WTC11 (cell line): ENCODE measurements at regions not wholly inside any gene's neighbourhood (a gene's known extent, or its start where the extent isn't known, plus 50 kb on each side); places are given as distances from the start of the nearest gene placed in this dataset.

Experiments
- ATAC-seq: fragments of 200-7000 bp; cut with Tn5 transposase; 2 replicates; pipeline ENCODE4 v1.10.0; 2021; ENCODE audit warnings: mild to moderate bottlenecking, moderate library complexity
- CTCF ChIA-PET: fragments of 300-600 bp; sonication (Branson Sonifier 250); formaldehyde crosslinking; loops from one replicate; lab custom pipeline; 2021; ENCODE audit warnings: antibody characterized with exemption; lab: Charles Lee
- POLR2A ChIA-PET: fragments of 350-600 bp; sonication (Branson Sonifier 250); formaldehyde crosslinking; loops from one replicate; lab custom pipeline; 2021; ENCODE audit warnings: antibody characterized with exemption; lab: Charles Lee
- DNase-seq: peaks from one replicate; pipeline ENCODE4 v3.0.0; 2021; ENCODE audit warnings: low spot score
- H3K27ac Mint-ChIP-seq: 2 replicates; pipeline ENCODE4 v1.8.0; 2021; ENCODE audit warnings: mixed read lengths
- H3K27me3 Mint-ChIP-seq: 2 replicates; pipeline ENCODE4 v1.8.0; 2021; ENCODE audit warnings: low read depth, mild to moderate bottlenecking, moderate library complexity, mixed read lengths
- H3K36me3 Mint-ChIP-seq: 2 replicates; pipeline ENCODE4 v1.8.0; 2021; ENCODE audit warnings: mixed read lengths
- H3K4me1 Mint-ChIP-seq: 2 replicates; pipeline ENCODE4 v1.8.0; 2022; ENCODE audit warnings: mixed read lengths
- H3K4me3 Mint-ChIP-seq: 2 replicates; pipeline ENCODE4 v1.8.0; 2021; ENCODE audit warnings: mild to moderate bottlenecking, moderate library complexity, mixed read lengths
- H3K9me3 Mint-ChIP-seq: 2 replicates; pipeline ENCODE4 v1.8.0; 2021; ENCODE audit warnings: mixed read lengths
- ATF1 ChIP-seq: sonication (generic); formaldehyde crosslinking; IDR thresholded peaks from 2 replicates; pipeline ENCODE4 v1.8.1; 2023; ENCODE audit warnings: mild to moderate bottlenecking, moderate library complexity, missing genetic modification reagents
- CREB1 ChIP-seq: sonication (generic); formaldehyde crosslinking; IDR thresholded peaks from 2 replicates; pipeline ENCODE4 v1.8.0; 2023; ENCODE audit warnings: mild to moderate bottlenecking, missing genetic modification reagents
- CREM ChIP-seq: sonication (generic); formaldehyde crosslinking; IDR thresholded peaks from 2 replicates; pipeline ENCODE4 v1.8.1; 2022; ENCODE audit warnings: mild to moderate bottlenecking, missing genetic modification reagents, moderate library complexity
- GRHL2 ChIP-seq: fragments of 250-450 bp; sonication (Bioruptor Pico); IDR thresholded peaks from 2 replicates; pipeline ENCODE4 v1.8.0; 2022; ENCODE audit warnings: mild to moderate bottlenecking, moderate library complexity; ENCODE audit not compliant: insufficient replicate concordance, severe bottlenecking
- IRF2 ChIP-seq: sonication (generic); formaldehyde crosslinking; IDR thresholded peaks from 2 replicates; pipeline ENCODE4 v1.8.0; 2022; ENCODE audit warnings: low read depth, missing genetic modification reagents, borderline replicate concordance
- SMAD3 ChIP-seq: sonication (generic); formaldehyde crosslinking; IDR thresholded peaks from 2 replicates; pipeline ENCODE4 v1.8.0; 2022; ENCODE audit warnings: missing genetic modification reagents, mild to moderate bottlenecking, borderline replicate concordance
- ZNF121 ChIP-seq: sonication (generic); formaldehyde crosslinking; IDR thresholded peaks from 2 replicates; pipeline ENCODE4 v1.8.0; 2023; ENCODE audit warnings: missing genetic modification reagents
- ZNF396 ChIP-seq: fragments of 250-450 bp; sonication (Bioruptor Pico); IDR thresholded peaks from 2 replicates; pipeline ENCODE4 v1.8.0; 2021; ENCODE audit warnings: mild to moderate bottlenecking, moderate library complexity, borderline replicate concordance
- TF ChIP-seq, protein P1 (sequence below): sonication (generic); formaldehyde crosslinking; IDR thresholded peaks from 2 replicates; pipeline ENCODE4 v1.8.0; 2023; ENCODE audit warnings: mild to moderate bottlenecking, missing genetic modification reagents
- TF ChIP-seq, protein P2 (sequence below): sonication (generic); formaldehyde crosslinking; IDR thresholded peaks from 2 replicates; pipeline ENCODE4 v1.8.1; 2022; ENCODE audit warnings: mild to moderate bottlenecking, missing genetic modification reagents, moderate library complexity, borderline replicate concordance
- TF ChIP-seq, protein P3 (sequence below): sonication (generic); formaldehyde crosslinking; IDR thresholded peaks from 2 replicates; pipeline ENCODE4 v1.8.1; 2023; ENCODE audit warnings: mild to moderate bottlenecking, missing genetic modification reagents, borderline replicate concordance
- TF ChIP-seq, protein P4 (sequence below): sonication (generic); formaldehyde crosslinking; IDR thresholded peaks from 2 replicates; pipeline ENCODE4 v1.8.0; 2022; ENCODE audit warnings: mild to moderate bottlenecking, missing genetic modification reagents
- TF ChIP-seq, protein P5 (sequence below): sonication (generic); formaldehyde crosslinking; IDR thresholded peaks from 2 replicates; pipeline ENCODE4 v1.8.1; 2023; ENCODE audit warnings: mild to moderate bottlenecking, missing genetic modification reagents
- TF ChIP-seq, protein P6 (sequence below): fragments of 250-450 bp; sonication (Bioruptor Pico); IDR thresholded peaks from 2 replicates; pipeline ENCODE4 v2.1.2; 2022; ENCODE audit warnings: mild to moderate bottlenecking, moderate library complexity
- TF ChIP-seq, protein P7 (sequence below): sonication (generic); formaldehyde crosslinking; conservative IDR thresholded peaks from 2 replicates; pipeline ENCODE4 v1.8.1; 2023; ENCODE audit warnings: mild to moderate bottlenecking, low read depth, missing genetic modification reagents, moderate library complexity
- TF ChIP-seq, protein P8 (sequence below): sonication (generic); formaldehyde crosslinking; IDR thresholded peaks from 2 replicates; pipeline ENCODE4 v1.8.0; 2022; ENCODE audit warnings: missing genetic modification reagents

DNA sequence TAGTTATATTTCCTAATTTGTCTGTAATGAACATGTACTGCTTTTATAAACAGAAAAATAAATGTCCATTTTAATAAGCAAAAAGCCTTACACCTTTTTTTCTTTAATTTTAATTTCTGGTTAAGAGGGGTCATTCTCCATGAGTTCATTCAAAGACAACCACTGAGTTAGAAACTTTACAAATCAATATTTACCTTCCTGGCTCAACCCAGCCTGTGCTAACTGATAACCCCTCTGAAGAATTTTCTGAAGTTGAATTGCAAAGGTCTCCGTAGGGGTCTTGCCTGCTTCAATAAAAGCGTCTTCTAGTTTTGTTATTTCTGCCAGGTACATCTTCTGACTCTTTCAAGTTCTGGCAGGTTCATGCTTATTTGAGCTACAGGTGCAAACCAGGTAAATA lies 440.4 kb upstream of the SALL1 start (continued):
- TF ChIP-seq, protein P1, sequence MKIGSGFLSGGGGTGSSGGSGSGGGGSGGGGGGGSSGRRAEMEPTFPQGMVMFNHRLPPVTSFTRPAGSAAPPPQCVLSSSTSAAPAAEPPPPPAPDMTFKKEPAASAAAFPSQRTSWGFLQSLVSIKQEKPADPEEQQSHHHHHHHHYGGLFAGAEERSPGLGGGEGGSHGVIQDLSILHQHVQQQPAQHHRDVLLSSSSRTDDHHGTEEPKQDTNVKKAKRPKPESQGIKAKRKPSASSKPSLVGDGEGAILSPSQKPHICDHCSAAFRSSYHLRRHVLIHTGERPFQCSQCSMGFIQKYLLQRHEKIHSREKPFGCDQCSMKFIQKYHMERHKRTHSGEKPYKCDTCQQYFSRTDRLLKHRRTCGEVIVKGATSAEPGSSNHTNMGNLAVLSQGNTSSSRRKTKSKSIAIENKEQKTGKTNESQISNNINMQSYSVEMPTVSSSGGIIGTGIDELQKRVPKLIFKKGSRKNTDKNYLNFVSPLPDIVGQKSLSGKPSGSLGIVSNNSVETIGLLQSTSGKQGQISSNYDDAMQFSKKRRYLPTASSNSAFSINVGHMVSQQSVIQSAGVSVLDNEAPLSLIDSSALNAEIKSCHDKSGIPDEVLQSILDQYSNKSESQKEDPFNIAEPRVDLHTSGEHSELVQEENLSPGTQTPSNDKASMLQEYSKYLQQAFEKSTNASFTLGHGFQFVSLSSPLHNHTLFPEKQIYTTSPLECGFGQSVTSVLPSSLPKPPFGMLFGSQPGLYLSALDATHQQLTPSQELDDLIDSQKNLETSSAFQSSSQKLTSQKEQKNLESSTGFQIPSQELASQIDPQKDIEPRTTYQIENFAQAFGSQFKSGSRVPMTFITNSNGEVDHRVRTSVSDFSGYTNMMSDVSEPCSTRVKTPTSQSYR (CRISPR knock-in tag), result no peak
- TF ChIP-seq CREB1 (CRISPR knock-in tag) (no peak), SMAD3 (no peak)

DNA sequence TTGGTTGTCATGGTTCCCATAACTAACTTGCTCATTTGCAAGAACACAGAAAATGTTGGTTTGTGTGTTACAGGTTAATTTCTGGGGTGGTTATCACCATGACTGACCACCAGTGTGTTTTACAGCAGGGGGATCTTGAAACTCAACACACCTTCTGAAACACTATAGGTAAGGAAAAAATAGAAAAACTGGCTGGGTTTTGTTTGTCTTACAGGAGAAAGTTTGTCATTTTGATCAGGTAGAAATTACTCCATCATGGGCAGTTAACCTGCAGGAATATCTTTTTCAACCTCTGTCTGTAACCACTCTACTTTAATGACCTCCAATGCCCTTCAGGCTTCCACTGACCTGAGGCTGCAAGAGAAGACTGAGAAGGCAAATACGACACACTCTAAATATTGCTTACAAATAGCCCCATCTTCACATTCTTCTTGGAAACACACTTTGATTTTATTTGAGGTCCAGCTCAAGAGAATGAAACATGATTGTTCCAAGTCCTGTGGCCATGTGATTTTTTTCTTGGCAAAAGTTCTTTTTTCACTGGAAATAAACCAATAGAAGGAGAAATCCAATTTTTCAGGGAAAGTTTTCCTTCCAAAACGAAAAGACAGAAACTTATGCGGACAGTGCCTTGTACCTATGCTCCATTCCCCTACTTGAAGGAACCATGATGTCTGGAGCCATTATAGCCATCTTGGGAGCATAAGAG lies 428.7 kb upstream of the SALL1 start:
- ATAC-seq (no peak), DNase-seq (no peak)
- no peak overlapping the region; the same call in 1 of the 2 replicates for H3K27ac Mint-ChIP-seq
- no peaks in the 10 kb centered on the region for H3K27me3 Mint-ChIP-seq
- peaks cover 26% of the 10 kb centered on the region for H3K4me1 Mint-ChIP-seq
- H3K4me3 Mint-ChIP-seq, result no peak overlapping the region
- no peaks in the 10 kb centered on the region for H3K36me3 Mint-ChIP-seq
- CTCF ChIA-PET, result interaction anchor here (0.6 kb wide), 2 partner anchors 303 to 790 kb away, joined by 3 to 4 read pairs; no protein-coding TSS in a partner anchor
- POLR2A ChIA-PET, result no interaction called here
- no peaks in the 10 kb centered on the region for H3K9me3 Mint-ChIP-seq
- TF ChIP-seq, protein P2, sequence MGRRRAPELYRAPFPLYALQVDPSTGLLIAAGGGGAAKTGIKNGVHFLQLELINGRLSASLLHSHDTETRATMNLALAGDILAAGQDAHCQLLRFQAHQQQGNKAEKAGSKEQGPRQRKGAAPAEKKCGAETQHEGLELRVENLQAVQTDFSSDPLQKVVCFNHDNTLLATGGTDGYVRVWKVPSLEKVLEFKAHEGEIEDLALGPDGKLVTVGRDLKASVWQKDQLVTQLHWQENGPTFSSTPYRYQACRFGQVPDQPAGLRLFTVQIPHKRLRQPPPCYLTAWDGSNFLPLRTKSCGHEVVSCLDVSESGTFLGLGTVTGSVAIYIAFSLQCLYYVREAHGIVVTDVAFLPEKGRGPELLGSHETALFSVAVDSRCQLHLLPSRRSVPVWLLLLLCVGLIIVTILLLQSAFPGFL, result no peak
- TF ChIP-seq, protein P3, sequence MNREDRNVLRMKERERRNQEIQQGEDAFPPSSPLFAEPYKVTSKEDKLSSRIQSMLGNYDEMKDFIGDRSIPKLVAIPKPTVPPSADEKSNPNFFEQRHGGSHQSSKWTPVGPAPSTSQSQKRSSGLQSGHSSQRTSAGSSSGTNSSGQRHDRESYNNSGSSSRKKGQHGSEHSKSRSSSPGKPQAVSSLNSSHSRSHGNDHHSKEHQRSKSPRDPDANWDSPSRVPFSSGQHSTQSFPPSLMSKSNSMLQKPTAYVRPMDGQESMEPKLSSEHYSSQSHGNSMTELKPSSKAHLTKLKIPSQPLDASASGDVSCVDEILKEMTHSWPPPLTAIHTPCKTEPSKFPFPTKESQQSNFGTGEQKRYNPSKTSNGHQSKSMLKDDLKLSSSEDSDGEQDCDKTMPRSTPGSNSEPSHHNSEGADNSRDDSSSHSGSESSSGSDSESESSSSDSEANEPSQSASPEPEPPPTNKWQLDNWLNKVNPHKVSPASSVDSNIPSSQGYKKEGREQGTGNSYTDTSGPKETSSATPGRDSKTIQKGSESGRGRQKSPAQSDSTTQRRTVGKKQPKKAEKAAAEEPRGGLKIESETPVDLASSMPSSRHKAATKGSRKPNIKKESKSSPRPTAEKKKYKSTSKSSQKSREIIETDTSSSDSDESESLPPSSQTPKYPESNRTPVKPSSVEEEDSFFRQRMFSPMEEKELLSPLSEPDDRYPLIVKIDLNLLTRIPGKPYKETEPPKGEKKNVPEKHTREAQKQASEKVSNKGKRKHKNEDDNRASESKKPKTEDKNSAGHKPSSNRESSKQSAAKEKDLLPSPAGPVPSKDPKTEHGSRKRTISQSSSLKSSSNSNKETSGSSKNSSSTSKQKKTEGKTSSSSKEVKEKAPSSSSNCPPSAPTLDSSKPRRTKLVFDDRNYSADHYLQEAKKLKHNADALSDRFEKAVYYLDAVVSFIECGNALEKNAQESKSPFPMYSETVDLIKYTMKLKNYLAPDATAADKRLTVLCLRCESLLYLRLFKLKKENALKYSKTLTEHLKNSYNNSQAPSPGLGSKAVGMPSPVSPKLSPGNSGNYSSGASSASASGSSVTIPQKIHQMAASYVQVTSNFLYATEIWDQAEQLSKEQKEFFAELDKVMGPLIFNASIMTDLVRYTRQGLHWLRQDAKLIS, result no peak
- TF ChIP-seq, protein P4, sequence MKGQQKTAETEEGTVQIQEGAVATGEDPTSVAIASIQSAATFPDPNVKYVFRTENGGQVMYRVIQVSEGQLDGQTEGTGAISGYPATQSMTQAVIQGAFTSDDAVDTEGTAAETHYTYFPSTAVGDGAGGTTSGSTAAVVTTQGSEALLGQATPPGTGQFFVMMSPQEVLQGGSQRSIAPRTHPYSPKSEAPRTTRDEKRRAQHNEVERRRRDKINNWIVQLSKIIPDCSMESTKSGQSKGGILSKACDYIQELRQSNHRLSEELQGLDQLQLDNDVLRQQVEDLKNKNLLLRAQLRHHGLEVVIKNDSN (CRISPR knock-in tag), result no peak
- TF ChIP-seq, protein P5, sequence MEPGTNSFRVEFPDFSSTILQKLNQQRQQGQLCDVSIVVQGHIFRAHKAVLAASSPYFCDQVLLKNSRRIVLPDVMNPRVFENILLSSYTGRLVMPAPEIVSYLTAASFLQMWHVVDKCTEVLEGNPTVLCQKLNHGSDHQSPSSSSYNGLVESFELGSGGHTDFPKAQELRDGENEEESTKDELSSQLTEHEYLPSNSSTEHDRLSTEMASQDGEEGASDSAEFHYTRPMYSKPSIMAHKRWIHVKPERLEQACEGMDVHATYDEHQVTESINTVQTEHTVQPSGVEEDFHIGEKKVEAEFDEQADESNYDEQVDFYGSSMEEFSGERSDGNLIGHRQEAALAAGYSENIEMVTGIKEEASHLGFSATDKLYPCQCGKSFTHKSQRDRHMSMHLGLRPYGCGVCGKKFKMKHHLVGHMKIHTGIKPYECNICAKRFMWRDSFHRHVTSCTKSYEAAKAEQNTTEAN (CRISPR knock-in tag), result no peak
- TF ChIP-seq CREB1 (CRISPR knock-in tag) (no peak), ZNF396 (CRISPR knock-in tag) (no peak), ZNF121 (CRISPR knock-in tag) (no peak), IRF2 (CRISPR knock-in tag) (no peak), ATF1 (no peak), CREM (CRISPR knock-in tag) (no peak), GRHL2 (CRISPR knock-in tag) (no peak)
- TF ChIP-seq, protein P6, sequence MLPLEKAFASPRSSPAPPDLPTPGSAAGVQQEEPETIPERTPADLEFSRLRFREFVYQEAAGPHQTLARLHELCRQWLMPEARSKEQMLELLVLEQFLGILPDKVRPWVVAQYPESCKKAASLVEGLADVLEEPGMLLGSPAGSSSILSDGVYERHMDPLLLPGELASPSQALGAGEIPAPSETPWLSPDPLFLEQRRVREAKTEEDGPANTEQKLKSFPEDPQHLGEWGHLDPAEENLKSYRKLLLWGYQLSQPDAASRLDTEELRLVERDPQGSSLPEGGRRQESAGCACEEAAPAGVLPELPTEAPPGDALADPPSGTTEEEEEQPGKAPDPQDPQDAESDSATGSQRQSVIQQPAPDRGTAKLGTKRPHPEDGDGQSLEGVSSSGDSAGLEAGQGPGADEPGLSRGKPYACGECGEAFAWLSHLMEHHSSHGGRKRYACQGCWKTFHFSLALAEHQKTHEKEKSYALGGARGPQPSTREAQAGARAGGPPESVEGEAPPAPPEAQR (CRISPR knock-in tag), result no peak
- TF ChIP-seq, protein P7, sequence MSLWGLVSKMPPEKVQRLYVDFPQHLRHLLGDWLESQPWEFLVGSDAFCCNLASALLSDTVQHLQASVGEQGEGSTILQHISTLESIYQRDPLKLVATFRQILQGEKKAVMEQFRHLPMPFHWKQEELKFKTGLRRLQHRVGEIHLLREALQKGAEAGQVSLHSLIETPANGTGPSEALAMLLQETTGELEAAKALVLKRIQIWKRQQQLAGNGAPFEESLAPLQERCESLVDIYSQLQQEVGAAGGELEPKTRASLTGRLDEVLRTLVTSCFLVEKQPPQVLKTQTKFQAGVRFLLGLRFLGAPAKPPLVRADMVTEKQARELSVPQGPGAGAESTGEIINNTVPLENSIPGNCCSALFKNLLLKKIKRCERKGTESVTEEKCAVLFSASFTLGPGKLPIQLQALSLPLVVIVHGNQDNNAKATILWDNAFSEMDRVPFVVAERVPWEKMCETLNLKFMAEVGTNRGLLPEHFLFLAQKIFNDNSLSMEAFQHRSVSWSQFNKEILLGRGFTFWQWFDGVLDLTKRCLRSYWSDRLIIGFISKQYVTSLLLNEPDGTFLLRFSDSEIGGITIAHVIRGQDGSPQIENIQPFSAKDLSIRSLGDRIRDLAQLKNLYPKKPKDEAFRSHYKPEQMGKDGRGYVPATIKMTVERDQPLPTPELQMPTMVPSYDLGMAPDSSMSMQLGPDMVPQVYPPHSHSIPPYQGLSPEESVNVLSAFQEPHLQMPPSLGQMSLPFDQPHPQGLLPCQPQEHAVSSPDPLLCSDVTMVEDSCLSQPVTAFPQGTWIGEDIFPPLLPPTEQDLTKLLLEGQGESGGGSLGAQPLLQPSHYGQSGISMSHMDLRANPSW (CRISPR knock-in tag), result no peak
- TF ChIP-seq, protein P8, sequence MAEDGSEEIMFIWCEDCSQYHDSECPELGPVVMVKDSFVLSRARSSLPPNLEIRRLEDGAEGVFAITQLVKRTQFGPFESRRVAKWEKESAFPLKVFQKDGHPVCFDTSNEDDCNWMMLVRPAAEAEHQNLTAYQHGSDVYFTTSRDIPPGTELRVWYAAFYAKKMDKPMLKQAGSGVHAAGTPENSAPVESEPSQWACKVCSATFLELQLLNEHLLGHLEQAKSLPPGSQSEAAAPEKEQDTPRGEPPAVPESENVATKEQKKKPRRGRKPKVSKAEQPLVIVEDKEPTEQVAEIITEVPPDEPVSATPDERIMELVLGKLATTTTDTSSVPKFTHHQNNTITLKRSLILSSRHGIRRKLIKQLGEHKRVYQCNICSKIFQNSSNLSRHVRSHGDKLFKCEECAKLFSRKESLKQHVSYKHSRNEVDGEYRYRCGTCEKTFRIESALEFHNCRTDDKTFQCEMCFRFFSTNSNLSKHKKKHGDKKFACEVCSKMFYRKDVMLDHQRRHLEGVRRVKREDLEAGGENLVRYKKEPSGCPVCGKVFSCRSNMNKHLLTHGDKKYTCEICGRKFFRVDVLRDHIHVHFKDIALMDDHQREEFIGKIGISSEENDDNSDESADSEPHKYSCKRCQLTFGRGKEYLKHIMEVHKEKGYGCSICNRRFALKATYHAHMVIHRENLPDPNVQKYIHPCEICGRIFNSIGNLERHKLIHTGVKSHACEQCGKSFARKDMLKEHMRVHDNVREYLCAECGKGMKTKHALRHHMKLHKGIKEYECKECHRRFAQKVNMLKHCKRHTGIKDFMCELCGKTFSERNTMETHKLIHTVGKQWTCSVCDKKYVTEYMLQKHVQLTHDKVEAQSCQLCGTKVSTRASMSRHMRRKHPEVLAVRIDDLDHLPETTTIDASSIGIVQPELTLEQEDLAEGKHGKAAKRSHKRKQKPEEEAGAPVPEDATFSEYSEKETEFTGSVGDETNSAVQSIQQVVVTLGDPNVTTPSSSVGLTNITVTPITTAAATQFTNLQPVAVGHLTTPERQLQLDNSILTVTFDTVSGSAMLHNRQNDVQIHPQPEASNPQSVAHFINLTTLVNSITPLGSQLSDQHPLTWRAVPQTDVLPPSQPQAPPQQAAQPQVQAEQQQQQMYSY (CRISPR knock-in tag), result no peak
